ENCODE measurements at regions not wholly inside any gene's neighbourhood (a gene's known extent, or its start where the extent isn't known, plus 50 kb on each side); places are given as distances from the start of the nearest gene placed in this dataset.

DNA sequence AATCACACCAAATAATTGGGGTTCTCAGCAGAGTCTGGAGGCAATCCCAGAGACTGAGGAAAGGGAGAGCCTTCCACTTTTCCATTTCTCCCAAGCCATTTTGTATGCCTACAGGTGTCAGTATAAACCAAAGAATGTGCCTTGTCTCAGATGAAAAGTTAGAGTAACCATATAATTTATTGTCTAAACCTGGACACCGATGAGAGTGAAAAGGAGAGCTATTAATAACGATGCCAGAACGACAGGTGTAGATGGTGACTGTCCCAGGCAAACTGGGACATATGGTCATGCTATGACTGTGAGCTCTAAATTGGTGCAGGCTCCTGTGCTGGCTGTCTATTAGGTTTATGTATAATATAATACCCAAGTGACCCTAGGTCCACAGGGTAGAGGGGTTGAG is 219.6 kb downstream of the ARHGAP12 start:
- peak in 1 of 2 experiments; percentile 1 for DNase-seq

DNA sequence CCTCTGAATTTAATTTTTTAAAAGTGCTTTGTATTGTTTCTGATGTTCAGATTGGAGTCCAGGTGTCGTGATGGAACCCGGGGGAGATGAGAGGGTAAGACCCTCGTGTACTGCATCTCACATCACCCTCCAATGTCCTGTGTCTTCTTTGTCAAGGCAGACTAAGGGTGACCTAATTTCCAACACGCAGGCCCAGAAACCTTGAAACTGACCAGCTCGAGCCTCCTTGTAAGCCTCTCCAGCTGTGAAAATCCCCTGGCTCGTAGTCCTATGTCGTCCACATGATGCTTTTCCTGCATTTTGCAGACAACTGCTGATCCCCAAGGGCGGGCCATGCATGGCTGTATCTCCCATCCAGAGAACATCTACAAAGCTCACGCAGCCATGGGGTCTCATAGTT is 220.2 kb downstream of the ARHGAP12 start:
- DNase-seq = no peak

DNA sequence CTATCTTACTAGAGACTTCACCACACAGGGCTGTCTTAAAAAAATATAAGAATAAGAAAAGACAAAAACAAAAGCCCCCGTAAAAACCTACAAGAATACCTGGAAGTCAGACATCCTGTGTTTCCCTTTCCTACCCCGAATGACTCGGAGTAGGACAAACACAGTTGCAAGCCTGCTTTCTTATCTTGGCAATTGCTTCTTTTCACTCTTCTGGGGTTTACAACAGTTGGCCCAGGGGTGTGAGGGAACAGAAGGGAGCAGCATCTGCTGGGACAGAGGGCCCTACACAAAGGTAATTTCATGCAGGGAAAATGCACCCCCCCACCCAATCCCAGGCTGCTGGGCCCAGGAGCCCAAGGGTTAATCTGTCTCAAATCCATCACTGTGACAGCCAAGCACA is 220.6 kb downstream of the ARHGAP12 start:
- no peak for DNase-seq

DNA sequence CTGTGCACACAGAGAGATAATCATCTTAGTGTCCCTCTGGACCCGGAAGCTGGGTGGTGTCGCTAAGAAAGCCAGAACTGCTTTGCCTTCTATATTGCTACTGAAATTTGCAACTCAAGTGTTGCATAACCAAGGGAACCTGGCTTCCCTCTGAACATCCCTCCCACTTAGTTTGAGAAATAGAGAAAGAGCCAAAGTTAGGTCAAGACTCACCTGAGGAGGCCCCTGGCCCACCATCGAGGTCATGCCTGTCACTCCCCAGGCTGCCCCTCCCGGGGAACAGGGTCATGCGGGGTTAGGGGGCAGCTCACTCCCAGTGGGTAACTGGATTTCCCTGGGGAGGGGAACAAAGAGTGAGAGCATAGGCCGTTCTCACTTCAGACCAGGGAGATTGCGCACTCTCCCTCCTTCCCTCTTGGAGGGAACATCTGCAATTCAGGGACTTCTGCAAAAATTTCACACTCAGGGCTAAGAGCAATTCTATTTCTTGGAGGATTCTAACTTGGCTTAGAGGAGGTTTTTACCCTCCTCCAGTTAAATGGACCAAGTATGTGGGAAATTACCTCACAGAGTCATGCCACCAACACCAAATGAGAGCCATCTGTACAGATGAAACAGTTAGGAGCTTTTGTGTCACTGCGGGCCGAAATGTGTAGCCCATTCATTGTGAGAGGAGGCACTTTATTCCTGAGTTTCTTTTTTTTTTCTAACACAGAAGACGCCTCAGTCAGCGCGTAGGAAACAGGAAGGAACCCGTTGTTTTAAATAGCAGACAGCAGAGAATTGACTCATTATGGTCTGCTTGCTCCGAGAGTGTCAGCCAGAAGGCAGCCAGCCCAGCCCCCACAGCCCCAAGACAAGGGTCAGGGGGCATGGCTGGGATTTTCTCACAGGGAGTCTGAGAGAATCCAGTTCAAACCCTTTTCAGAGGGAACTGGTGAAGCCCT is 221.3 kb downstream of the ARHGAP12 start:
- no peak for DNase-seq

DNA sequence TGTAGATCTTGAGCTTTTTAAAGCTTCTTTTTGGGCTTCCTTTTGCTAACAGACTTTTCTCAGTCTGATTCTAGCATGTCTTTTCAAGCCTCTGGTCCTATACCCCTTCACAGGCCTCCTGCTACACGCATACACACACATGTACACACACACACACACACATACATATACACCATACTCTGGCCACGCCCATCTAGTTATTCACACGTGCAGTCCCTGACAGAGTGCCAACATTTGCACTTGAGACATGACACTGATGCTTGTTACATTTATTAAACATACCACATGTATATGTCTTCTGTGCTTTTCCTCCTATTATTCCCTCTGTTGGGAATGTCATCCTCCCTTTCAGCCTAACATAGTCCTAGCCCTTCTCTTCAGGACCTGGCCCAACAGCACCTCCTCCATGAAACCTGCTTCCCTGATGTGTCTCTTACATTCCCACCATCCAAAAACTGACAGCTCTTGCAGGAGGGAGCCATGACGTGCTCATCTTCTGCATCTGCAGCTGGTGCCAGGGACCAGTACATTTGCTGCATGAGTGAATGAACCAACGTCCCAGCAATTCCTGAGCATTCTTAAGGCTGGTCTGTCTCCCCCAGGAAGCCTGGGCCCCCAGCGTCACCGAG is 222.1 kb downstream of the ARHGAP12 start:
- DNase-seq = no peak

DNA sequence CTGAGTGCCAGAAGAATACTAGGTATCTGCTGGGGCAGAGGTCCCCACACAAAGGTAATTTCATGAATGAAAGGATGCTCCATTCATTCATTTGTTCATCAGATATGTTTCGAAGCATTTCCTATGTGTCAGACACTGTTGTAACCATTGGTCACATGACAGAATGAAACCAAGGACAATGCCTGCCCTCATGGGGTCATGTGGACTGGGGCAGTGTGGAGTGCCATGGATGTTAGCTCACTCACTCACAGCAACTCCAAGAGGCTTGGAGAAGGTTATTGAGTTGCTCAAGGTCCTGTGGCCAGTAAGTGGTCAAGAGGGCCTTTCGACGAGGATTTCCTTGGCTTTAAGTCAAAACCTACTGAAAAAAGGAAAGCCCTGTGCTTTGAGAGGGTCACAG is 223.5 kb downstream of the ARHGAP12 start:
- DNase-seq = no peak

DNA sequence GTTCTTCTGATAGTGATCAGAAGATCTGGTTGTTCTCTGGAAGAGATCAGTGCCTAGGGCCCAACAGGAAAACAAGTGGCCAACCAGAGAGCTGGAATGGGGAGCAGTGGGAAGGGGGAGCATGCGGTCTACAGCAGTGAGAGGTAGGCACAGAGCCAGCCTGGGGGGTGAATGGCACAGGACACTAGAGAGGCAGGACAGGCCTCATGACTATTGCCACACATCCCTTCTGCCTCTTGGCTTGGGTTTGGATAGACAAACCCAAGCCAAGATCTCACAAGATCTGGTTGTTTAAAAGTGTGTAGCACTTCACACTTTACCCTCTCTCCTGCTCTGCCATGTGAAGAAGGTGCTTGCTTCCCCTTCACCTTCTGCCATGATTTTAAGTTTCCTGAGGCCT is 224.4 kb downstream of the ARHGAP12 start:
- DNase-seq = no peak

DNA sequence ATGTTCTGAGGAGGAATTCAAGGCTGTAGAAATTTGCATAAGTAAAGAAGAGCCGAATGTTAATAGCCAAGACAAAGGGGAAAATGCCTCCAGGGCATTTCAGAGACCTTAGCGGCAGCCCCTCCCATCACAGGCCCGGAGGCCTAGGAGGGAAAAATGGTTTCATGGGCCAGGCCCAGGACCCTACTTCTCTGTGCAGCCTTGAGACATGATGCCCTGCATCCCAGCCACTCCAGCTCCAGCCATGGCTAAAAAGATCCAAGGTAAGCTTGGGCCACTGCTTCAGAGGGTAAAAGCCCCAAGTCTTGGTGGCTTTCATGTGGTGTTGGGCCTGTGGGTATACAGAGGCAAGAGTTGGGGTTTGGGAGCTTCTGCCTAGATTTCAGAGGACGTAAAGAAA is 225.7 kb downstream of the ARHGAP12 start:
- no peak for DNase-seq

DNA sequence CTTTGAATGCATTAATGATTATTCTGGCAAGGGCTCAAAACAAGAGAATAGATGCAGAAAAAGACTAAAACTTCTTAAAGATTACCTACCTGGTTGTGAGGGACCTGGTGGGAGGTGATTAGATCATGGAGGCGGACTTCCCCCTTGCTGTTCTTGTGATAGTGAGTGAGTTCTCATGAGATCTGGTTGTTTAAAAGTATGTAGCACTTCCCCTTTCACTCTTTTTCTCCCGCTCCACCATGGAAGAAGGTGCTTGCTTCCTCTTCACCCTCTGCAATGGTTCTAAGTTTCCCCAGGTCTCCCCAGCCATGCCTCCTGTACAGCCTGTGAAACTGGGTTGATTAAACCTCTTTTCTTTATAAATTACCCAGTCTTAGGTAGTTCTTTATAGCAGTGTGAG is 226.6 kb downstream of the ARHGAP12 start:
- no peak for DNase-seq

DNA sequence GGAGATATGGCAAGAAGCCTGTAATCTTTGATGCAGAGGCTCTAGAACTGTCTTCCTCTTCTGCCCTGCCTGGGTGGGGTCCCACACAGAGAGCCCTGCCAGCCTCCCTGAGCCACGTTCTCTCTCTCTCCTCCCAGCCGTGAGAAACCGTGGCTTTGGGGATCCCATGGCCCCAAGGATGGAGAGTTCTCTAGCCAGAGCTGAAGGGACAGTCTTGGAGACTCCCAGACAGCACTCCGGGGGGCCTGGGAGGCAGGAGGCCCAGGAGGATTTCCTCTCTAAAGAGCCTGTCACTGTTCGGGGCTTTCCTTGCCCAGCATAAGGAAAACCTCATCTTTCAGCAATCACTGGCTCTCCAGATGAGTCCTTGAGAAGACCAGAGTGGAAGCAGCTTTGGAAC is 227.1 kb downstream of the ARHGAP12 start:
- no peak for DNase-seq

DNA sequence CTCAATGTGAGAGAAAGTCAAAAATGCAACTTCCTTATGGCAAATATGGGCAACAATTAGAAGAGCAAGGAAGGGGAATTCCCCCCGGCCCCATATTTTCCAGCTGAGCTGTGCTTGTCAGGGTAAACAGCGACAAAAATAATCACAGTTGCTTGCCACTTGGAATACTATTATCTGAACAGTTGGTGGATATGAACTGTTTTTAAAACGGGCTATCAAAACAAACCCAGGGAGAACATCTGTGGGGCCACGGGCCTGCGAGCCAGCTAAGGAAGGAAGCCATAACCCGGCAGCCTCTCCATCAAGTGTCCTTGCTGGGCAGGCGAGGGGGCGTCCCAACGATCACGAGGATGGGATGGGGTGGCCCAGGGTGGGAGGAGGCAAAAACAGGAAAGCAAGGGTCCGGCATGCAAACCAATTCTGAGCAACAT is 228.4 kb downstream of the ARHGAP12 start:
- no peak for DNase-seq

DNA sequence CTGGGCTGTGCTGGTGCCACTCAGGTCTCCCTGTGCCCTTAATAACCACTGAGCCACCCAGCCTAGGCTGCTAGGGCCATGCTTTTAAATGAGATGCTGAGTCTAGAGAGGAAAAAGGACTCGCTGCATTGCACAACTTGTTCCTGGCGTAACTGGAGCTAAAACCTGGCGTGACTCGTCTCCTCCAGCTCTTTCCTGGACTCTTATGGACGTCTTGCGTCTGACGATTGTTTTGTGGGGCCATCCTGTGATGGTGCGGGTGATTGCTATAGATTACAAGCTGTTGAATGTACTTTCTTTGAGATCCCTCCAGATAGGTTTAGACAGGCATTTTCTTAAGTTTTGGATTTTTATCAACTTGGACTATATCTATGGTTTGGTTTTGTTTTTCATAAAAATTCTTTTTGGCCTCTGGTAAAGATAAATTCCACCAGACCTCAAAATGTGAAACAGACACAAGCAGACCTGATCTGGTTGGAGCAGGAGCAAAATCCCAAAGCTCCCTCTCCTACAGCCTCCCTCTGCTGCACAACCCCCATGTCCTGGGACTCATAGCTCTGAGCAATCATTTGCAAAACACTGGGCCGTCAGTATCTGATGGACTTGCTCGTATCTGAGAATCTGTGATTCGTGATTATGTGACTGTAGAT is 230.3 kb downstream of the ARHGAP12 start:
- DNase-seq = no peak

DNA sequence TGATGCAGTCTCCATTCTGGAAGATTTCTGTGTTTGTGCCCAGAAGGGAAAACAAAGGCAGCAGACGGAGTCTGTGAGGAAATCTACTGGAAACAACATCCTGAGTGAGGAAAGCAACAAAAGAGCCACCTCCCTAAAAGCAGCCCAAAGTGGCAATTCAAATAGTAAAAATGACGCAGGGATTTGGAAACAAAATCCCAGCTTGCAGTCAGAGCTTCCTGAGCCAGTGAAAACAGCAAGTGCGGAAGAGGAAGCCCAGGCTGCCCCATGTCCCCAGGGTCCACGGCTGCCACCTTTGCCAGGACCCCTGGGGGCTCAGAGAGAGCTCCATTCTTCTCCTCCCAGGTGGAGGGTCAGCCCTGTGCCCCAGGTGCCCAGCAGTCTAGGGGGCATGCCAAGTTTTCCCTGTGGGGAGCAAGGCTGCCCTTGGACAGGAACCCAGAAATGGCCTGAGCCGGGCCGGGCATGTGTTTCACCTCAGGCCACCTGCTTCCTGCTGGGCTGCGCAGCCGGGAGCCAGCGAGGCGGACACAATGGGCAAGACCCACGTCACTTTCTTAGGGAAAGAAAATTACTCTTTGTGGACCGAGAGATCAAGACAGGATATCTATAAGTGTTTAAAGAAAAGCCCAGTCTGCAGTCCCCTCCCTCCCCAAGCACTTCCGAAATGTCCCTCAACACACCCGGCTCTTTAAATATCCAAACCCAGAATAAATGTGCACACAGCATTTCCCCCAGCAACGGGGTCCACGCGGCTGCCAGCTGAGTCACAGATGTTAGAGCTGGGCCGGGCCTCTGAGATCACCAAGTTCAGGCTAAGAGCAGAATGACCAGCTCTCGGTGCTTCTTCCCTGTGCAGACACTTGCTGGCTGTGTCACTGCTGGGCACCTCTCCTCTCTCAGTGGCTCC is 231.1 kb downstream of the ARHGAP12 start:
- DNase-seq = peak; percentile 42 to 72

DNA sequence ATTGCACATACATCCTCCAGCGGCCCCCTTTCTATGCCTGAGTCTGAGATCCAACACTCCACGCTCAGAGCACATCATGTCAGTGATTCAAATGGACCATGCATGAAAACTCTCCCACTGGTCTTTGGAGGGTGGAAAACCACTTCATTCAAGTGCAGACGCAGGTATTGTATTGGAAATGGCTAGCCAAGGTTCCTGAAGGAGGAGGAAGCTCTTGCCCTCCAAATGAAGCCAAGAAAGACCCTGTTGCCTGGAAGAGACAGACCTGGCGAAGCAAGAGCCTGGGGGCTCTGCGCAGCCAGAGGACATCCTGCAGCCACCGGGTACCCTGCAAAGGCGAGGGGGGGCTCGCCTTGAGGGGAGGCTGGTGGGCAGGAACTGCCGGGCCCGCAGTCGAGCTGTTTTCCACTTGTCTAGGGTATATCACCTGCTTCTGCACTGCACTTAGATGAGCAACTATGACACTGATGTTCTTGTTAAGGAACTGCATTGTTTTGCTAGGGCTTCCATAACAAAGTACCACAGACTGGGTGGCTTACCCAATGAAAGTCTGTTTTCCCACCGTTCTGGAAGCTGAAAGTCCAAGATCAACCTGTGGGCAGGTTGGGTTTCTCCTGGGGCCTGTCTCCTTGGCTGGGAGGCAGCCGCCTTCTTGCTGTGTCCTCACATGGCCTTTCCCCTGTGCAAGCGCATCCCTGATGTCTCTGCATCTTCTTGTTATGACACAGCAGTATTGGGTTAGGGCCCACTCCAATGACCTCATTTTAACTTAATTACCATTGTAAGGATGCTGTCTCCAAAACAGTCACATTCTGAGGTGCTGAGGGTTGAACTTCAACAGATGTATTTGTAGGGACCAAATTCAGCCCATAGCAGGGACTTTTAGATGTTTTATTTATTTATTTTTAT is 233.4 kb downstream of the ARHGAP12 start:
- DNase-seq = no peak

DNA sequence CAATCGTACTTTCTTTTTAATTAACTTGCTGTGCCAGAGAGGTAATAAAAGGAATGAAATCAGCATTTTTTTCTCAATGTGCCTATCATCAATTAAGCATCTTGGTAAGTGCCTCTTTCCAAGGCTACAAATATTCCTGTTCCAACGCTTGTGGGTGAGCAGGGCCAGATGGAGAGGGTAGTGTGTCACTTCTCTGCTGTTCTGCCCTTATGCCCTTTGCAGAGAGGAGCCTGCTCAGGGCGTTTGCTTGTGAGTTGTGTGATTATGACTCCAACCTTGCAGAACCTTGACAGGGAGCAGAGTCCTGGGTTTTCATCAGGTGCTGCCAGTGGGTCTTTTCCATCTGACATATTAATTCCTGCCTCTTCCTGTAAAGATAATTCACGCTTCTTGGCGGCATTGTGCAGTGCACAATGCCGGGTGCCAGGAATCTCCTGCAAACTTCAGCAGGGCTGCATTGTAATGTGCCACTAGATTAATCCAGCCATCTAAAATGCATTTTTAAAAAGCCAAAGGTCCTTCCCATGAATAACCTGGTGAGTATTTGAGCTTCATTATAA is 234.4 kb downstream of the ARHGAP12 start:
- no peak for DNase-seq

DNA sequence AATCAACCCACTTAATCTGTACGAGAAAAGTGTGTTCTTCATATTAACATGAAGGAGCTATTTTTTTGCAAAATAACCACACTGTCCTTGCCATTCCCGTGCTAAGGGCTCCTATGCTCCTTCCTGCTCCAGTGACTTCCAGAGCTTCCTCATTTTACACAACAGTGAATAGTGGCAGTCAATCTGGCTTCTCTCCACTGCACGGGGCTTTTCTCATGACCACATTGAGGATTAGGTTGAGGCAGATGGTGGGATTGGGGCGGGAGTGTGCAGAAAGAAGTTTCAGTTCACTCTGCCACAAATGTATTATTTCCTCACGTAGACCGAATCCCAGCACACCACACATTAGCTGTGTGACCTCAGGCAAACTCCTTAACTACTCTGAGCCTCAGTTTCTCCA is 235.1 kb downstream of the ARHGAP12 start:
- DNase-seq = no peak

DNA sequence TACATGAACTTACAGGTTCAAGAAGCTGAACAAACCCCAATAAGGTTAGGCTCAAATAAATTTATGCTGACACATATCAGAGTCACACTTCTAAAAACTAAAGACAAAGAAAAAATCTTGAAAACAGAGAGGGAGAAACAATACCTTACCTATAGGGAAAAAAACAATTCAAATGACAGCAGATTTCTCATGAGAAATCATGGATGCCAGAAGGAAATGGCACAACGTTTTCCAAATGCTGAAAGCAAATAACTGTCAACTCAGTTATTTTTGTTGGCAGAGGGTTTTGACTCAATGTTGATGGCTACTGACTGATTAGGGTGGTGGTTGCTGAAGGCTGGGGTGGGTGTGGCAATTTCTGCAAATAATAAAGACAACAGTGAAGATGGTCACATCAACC is 239.4 kb downstream of the ARHGAP12 start:
- no peak for DNase-seq

DNA sequence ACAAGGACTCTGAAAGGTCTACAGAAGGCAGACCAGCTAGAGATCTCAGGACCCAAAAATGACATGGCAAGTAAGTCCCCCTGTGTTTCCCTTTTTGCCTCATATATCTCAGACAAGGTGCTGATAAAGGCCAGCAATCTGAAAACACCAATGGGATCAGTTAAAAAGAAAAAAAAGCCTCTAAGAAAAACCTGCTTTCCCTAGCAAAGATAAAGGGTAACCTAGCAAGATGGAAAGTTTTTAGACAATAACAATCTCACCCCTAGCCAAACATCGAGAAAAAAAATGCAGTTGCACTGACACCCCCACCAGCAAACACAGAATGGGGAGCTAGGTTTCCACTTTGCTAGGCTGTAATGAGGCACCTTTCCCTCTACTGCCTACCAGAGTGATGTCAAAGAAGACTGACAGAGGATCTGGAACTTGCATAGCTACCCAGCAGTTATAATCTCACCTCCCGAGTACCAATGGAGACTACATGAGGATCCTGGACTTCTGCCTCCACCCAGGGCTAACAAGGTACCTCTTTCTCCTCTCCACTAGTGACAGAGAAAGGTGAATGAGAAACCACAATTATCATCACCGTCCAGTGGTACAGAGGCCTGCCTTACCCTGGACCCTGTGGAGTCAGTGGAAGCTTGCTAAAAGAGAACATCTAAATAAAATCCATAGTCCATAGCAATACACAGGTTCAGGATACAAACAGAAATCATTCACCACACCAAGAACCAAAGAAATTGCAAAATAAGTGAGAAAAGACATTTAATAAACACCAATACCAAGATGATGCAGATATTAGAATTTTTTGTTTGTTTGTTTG is 240.8 kb downstream of the ARHGAP12 start:
- DNase-seq = no peak

DNA sequence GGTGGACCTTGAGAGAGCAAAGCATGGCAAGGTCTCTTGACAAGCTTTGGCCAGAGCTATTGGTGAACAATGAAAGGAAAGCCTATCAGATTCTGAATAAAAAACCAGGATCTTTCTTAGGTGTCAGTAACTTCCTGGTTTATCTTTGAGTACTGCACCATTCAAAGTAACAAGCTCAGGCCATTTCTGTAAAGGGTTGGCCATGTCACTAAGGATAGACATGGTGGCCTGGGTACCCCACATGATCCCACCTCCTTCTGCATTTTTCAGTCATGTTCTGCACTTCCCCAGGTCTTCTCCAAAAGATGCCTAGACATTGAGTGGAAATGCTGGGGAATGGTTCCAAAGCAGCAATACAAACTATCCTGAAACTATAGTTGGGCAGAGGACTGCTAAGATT is 242.0 kb downstream of the ARHGAP12 start:
- DNase-seq = no peak

DNA sequence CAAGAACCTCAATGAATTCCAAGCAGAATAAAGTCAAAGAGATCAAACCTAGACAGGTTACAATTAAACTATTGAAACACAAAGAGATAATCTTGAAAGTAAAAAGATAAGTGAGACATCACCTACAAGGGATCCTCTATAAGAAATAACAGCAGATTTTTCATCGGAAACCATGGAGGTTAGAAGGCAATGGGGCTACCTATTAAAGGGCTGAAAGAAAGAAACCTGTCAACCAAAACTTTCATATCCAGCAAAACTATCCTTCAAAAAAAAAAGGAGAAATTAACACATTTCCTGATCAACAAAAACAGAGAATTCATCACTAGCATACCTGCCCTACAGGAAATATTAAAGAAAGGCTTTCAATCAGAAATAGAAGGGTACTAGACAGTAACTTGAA is 244.9 kb downstream of the ARHGAP12 start:
- DNase-seq = peak in 1 of 2 experiments; percentile 6
